NCI-H2227 (cell line): ENCODE measurements at regions not wholly inside any gene's neighbourhood (a gene's known extent, or its start where the extent isn't known, plus 50 kb on each side); places are given as distances from the start of the nearest gene placed in this dataset.
"Not testable (repeated sequence)": the region's sequence is repeated elsewhere in the genome, so short reads cannot be mapped to it uniquely, and the experiment has no call there.

Experiments used
- DNase-seq: peaks from one replicate; lab custom pipeline; 2025; ENCODE audit not compliant: unreplicated experiment; lab: John Stamatoyannopoulos, UW

GRCh38 chr2:226478109-226478809, 321.4 kb downstream of the IRS1 start:
- DNase-seq = no peak

GRCh38 chr2:226477221-226478108, 322.2 kb downstream of the IRS1 start:
- DNase-seq = no peak

GRCh38 chr2:226475650-226476049, 324.0 kb downstream of the IRS1 start:
- no peak for DNase-seq

GRCh38 chr2:226474131-226474530, 325.5 kb downstream of the IRS1 start:
- DNase-seq = no peak

GRCh38 chr2:226471987-226472470, 327.6 kb downstream of the IRS1 start:
- DNase-seq = no peak

- DNase-seq = no peak
These were observed 332.0 kb downstream of the IRS1 start for GRCh38 chr2:226467633-226468032.

GRCh38 chr2:226467221-226467620, 332.4 kb downstream of the IRS1 start:
- DNase-seq = no peak

GRCh38 chr2:226466589-226466988, 333.0 kb downstream of the IRS1 start:
- no peak for DNase-seq

GRCh38 chr2:226466124-226466523, 333.5 kb downstream of the IRS1 start:
- no peak for DNase-seq

- no peak for DNase-seq
These were observed 335.2 kb downstream of the IRS1 start for GRCh38 chr2:226464380-226464779.

- no peak for DNase-seq
These were observed 336.5 kb downstream of the IRS1 start for GRCh38 chr2:226463154-226463553.

- no peak for DNase-seq
These were observed 337.6 kb downstream of the IRS1 start for GRCh38 chr2:226461981-226462380.

GRCh38 chr2:226456144-226456543, 343.5 kb downstream of the IRS1 start:
- DNase-seq = not testable (repeated sequence)

GRCh38 chr2:226452768-226453167, 346.9 kb downstream of the IRS1 start:
- no peak for DNase-seq

- DNase-seq = no peak
These were observed 348.1 kb downstream of the IRS1 start for GRCh38 chr2:226451486-226451885.

- DNase-seq = no peak
These were observed 349.5 kb downstream of the IRS1 start for GRCh38 chr2:226450141-226450540.

- no peak for DNase-seq
These were observed 352.0 kb downstream of the IRS1 start for GRCh38 chr2:226447338-226448300.

GRCh38 chr2:226446406-226447001, 353.1 kb downstream of the IRS1 start:
- no peak for DNase-seq

GRCh38 chr2:226445216-226445861, 354.3 kb downstream of the IRS1 start:
- no peak for DNase-seq

GRCh38 chr2:226443112-226443511, 356.5 kb downstream of the IRS1 start:
- DNase-seq = no peak
